ENCODE measurements at regions not wholly inside any gene's neighbourhood (a gene's known extent, or its start where the extent isn't known, plus 50 kb on each side); places are given as distances from the start of the nearest gene placed in this dataset.

DNA sequence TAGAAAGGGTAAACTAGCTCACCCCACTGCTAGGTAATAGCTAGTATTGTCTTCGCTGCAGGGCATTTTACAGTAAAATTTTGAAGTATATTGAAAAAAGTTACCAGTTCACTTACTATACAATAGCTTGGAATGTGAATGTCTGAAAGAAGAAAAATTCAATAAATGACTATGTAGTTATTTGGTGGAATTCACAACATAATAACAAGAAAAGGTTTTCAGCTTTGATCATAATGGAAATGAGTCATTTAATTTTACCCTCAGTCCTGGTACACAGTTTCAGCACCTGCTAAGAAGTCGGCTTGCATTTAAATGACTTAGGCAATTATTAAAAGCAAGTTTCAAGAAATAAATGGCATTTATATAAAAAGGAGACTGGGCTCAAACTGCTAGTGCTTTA, 90.4 kb downstream of the NUP35 start:
- DNase-seq (ENCODE audit: low read depth) = no peak

DNA sequence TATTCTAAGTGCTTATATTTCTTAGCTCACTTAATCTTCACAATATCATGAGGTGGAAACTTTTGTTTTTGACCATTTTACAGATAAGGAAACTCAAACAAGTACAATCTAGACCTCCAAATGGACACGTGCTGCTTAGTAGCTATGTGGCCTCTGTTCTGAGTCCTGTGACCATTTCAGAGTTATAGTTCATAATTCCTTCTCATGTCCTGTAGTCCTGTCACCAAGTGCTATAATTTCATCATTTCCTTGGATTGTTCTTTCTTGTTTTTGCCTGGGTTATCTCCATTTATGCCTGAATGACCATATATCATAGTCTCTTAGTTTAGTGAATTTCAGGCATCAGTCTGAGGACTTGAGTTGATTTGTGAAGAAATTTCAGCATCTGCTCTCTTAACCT, 91.7 kb downstream of the NUP35 start:
- no peak for DNase-seq (ENCODE audit: low read depth)

DNA sequence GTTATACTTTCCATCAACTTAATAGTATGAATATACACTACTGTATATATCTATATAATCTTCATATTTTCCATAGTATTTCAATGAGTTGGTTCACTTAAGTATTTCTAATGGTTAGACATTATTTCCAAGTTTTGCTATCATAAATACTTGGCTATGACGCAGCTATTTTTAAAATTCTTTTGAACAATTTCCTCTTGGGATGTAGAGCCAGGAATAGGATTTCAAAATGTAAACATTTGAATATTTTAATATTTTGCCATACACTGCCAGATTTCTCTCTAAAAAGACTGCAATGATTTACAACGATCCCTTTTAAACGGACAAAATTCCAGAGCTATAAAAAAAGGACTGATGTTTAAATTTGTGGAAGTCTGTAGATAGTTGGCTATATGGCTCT, 95.6 kb downstream of the NUP35 start:
- no peak for DNase-seq (ENCODE audit: low read depth)

DNA sequence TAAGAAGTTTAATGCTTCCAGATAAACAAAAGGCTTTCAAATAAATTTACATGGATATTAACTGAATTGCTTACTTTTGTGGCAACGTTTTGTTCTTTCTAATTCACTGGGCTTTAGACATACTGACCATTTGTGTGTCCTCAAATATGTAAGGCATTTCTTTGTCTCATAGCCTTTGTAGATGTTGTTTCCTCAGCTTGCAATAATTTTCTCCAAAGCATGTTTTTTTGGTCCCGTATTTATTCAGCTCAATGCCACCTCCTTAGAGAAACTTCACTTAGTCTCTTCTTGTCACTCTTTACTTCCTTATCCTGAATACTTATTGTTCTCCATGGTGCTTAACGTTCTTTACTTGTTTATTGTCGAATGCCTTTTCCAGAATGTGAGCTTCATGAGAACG, 98.5 kb downstream of the NUP35 start:
- no peak for DNase-seq (ENCODE audit: low read depth)

DNA sequence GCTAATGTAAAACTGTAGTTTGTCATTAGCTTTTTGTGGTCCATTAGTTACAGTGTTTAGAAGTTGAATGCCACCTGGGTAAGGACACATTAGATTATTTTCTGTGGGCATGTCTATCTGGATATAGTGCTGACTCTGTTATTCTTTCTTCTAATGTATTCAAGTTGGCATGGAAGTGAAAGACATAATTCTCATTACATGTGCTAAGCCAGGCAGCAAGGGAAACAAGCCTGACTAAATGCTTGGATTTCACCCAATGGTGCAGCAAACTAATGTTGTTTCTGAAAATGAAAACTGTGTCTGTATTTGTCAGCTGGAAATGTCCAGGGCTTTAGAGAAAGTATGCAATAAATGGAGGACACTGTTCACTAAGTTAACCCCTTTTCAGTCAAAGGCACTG, 100.7 kb downstream of the NUP35 start:
- no peak for DNase-seq (ENCODE audit: low read depth)

DNA sequence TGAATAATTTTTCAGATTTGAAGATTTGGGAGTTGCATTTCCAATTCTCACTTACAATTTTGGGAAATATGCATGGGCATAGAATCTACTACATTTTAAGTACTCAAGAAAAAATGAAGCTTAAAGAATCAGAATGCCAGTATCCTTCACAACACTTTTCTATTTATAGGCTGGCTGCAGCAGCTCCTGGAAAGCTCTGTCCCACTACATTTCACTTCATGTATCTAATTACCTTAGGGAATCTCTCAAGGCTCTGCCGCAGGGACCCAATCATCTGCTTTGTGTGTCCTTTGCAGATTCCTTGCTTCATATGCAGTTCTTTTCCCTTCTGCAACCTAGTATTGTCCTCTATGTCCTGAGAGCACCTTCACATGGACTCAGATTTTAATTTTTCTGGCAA, 102.9 kb downstream of the NUP35 start:
- no peak for DNase-seq (ENCODE audit: low read depth)

DNA sequence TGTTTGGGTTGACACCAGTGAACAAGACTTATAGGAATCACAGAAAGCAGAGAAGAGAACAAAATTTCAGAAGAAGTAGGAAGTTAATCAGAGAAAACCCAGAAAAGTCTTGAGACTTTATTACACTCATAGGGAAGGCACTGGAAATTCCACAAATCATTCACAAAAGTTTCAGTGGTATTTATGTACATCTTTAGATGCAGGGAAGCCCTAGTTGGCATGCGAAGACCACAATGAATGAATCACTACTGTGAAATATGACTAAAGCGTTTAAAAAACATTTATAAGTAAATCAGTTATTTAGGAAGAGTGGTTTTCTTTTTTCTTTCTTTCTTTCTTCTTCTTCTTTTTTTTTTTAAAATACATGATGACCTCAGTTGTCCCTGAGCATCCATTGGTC, 105.1 kb downstream of the NUP35 start:
- DNase-seq (ENCODE audit: low read depth) = peak; percentile 60

DNA sequence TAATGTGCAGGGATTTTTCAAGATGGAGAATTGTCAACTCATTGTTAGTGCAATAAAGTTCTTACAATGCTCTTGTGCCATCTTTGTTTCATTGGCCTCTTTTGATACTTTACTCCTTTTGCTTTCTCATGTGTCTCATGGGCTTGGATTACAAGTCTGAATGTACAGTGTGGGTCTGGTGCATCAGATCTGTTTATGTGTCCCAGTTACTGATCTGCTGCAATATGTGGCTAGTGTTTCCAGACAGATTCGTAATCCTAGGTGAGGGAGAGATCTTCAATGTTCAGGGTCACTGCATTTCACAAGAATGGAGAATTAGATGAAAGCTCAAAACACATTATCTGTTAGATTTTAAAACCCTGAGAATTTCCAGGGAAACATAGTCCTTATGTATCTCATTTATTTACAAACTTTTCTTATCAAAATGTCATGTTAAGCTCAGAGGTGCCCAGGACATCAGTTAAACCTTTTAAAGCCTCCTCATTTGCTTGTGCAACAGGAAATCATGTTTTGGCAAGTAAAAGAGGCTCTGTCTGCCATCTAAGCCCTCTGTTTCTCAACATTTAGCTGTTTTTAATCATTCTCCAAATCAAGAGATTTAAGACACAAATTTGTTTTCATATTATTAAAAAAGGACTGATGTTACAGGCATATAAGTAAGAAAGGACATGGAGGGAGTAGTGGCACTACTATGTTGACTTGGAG, 108.1 kb downstream of the NUP35 start:
- no peak for DNase-seq (ENCODE audit: low read depth)

DNA sequence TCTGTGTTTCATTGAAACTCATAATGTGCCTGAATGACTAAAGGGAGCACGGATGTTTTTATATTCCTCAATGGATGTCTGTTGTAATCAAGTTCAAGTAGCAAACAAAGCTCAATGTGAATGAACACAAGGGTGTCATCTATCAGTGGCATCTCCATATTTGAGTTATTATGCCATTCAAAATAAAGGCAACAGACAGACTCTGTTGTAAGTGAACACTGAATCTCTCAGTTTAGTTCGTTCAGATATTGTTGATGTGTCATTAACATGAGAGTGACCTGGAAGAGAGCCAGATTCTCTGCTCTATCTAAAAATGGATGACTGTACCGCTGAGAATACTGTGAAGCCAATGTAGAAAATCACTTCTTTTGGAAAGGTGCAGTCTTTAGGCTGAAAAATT, 118.7 kb downstream of the NUP35 start:
- peak; percentile 52 for DNase-seq (ENCODE audit: low read depth)

DNA sequence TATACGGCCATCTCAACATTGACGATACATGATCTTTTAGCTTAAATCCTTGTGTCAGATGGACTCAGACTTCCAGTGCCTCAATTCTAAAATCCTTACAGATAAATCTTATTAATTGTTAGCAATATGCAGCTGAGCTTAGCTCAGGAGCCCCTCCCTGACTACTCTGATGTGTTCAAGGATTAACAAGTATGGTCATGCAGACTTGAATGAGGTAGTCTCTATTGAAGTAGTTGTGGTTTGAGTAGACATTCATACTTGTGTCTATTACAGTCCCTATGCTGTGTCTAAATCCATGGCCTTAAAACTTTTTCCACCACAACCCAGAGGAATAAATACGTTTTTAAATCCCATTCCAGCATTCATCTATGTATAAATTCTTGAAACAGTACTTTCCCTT, 119.5 kb downstream of the NUP35 start:
- DNase-seq (ENCODE audit: low read depth) = no peak

DNA sequence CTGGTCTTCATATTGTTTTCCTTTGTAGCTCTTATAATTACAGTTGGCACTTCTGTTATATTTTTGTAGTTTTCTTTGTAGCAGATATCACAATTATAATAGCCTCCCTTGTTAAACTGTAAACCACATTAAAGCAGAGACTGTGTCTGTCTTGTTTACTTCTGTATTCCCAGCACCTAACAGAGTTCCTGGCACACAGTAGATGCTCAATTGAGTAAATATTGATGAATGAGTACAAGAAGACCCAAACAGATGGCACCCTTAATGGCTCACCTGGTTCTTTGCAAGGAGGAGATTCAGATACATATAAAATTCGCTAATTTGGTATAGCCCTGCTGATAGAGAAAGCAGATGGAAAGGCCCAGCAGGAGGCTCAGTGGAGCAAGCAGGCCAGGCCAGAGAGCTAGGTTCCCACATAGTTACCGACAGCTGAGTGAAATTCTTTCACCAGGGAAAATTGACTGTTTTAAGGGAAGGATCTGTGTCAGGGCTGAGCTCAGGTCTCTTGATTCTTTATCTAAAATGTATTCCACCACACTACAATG, 120.1 kb downstream of the NUP35 start:
- DNase-seq (ENCODE audit: low read depth) = no peak

DNA sequence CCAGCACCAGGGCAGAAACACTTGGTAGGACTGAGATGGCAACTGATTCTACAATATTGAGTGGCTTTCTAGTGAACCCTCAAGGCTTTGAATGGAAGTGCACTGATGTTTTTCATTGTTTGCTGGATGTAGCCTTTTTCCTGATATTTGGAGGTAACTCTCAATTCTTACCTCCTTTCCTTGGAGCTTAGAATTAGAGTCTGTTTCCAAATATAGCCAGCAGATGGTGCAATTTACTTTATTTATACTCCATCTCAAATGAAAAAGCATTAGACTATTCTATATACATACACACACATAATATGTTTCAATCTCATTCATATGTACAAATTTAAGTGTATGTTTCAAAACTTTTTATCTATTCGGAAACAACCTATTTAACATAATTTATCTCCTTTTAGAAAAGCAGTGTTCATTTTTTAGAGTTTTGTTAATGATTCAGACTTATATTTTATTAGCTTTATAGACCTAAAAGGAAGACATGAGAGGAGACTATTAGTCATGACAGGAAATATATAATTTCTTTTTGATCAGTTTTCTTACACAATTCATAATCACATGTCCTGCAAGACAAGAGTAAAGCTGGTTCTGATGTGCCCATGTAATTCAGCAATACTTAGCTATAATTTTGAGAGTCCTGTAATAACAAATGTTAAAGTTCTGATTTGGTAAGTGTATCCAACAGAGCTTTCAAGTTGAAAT, 124.8 kb downstream of the NUP35 start:
- DNase-seq (ENCODE audit: low read depth) = peak; percentile 42

DNA sequence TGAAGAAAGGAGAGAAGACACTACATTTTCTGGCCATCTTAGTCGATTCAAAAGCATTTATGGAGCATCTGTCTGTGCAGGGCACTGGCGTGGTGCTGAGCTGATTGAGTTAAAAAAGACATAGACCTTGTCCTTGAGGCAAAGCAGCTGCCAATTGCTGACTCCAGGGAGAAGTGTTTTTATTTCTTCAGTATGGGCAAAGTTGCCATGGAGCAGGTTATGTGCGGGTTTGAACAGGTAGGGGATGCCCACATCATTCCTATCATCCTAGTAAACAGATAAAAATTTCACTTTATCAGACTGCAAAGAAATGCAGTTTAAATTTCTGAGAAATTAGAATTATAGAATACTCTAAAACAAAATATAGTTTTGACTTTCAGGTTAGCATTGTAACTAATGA, 125.8 kb downstream of the NUP35 start:
- DNase-seq (ENCODE audit: low read depth) = no peak

DNA sequence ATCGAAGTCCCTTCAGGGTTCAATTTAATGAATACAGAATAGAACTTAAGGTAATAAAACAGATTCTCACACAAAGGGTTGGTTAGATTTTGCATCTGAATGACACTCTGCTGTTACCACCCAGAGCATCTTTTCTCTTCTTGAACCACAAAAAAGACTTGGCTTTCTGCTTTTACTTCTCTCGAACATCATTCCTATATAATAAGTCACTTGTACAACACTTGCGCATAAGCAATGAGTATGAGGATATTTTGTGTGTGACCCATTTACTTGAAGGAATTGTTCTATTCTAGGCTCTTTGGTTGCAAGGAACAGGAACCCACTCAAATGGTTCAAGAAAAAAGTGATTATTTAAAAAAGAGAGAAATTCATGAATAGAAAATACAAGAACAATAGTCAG, 126.2 kb downstream of the NUP35 start:
- DNase-seq (ENCODE audit: low read depth) = no peak

DNA sequence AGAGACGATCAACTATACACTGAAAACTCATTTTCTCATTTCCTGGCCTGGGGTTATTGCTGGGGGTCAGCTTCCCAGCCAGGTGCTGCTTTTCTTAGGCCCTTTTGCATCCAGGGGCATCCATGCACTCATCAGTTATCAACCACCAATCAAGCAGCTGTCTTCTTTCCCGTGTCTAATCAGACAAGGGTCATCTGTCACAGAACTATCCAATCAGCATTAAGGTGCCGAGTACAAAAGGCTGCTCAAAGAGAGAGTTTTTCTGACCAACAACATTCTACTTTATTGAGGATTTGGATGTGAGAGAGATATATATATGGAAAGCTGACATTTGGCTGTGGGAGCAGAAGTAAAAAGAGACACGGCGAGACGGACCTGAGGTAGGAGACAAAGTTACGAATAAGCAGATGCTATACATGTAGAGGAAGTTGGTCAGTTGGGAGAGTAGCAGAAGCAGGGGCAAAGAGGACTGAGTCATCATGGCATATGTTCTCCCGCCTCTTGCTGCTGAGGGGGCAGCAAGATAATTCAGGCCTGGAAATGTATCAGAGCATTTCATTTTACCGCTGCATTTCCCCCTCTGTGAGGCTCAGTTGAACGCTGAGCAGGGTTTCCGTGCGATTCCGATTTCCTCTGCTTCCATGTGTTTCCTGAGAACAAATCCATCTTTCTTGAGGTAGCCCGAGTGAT, 129.3 kb downstream of the NUP35 start:
- DNase-seq (ENCODE audit: low read depth) = no peak

DNA sequence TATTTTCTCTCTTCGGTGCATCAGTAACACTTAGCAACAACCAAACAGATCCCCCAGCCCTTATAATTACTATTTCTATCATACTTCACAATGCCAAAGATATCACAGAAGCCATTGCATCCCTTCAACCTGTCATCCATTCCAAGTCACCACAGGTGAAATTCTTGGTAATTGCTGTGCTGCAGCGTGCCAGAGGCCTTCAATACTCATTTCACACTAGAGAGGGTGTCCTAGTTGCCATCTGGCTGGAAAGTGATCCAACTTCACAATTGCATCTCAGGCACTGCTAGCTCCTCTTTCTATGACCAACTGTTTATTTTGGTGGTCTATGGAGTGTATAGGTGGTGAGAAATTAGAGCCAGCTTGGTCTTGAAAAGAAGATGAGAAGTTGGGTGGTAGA, 131.2 kb downstream of the NUP35 start:
- DNase-seq (ENCODE audit: low read depth) = no peak

DNA sequence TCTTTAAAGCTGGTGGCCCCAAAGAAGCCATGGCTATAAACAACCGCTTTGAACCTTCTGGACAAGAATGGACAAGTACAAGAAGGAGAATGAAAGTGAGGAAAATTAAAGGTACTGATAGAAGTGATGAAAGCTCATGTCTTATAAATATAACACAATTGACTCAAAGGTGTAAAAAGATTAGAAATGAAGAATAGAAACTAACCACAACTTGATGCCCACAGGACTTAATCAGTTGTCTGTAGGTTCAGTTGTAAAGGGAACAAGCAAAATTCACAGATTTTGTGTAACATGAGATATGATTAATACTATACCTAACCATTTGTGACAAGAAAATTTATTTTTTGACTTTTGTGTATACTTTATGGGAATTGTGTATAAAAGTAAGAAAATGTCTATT, 135.7 kb downstream of the NUP35 start:
- no peak for DNase-seq (ENCODE audit: low read depth)

DNA sequence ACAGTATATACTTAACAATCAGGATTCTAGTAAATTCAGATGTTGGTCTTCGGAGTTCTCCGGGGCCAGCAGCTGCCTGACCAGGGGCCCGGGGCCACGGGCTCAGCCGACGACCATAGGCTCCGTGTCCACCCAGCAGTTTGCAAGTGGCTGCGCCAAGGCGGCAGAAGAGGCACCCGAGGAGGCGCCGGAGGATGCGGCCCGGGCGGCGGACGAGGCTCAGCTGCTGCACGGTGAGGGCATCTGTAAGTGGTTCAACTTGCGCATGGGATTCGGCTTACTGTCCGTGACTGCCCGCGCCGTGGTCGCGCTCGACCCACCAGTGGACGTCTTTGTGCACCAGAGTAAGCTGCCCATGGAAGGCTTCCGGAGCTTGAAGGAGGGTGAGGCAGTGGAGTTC, 136.3 kb downstream of the NUP35 start:
- DNase-seq (ENCODE audit: low read depth) = no peak

DNA sequence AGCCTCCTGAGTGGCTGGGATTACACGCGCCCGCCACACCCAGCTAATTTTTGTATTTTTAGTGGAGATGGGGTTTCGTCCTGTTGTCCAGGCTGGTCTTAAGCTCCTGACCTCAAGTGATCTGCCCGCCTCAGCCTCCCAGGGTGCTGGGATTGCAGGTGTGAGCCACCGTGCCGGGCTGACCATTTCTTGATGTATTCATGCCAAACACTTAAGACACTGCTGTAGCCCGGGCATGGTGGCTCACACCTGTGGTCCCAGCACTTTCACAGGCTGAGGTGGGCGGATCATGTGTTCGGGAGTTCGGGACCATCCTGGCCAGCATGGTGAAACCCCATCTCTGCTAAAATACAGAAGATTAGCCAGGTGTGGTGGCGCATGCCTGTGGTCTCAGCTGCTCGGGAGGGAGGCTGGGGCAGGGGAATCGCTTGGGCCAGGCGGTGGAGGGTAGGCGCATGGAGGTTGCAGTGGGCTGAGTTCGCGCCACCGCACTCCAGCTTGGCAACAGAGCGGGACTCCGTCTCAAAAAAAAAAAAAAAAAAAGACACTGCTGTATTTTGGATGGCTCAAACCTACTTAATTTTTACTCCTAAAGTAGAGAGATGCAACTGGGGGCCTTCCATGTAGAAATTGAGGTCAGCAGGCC, 140.8 kb downstream of the NUP35 start:
- DNase-seq (ENCODE audit: low read depth) = no peak

DNA sequence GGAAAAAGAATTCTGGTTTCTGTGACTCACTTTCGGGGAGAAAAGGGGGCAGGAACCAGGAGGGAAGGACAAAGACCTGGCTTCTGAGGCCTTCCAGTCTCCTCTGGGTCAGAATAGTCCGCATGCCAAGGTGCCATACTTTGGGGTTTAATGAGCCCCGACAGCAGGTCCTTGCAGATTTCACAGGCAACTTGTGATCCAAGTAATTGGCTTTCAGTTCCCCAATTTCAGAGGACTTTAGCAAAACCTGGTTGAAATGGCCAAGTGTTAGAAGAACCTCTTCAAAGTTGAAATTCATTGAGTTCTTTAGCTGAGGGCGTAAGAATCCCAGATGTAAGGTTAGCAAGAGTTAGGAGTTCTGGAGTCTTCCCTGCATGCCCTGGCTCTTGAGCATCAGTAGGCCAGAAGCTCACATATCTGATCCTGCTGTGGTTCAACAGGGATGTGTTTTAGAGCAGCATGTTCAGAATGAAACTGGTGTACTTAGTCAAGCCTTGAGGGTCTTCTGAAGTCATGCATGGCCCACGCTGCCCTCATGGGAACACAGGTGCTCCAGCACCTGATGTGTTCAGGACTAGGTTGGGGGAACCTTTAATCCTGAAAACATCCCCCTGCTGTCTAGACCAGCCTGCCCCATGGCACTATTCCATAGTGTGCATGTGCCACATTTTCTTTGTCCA, 143.0 kb downstream of the NUP35 start:
- no peak for DNase-seq (ENCODE audit: low read depth)

DNA sequence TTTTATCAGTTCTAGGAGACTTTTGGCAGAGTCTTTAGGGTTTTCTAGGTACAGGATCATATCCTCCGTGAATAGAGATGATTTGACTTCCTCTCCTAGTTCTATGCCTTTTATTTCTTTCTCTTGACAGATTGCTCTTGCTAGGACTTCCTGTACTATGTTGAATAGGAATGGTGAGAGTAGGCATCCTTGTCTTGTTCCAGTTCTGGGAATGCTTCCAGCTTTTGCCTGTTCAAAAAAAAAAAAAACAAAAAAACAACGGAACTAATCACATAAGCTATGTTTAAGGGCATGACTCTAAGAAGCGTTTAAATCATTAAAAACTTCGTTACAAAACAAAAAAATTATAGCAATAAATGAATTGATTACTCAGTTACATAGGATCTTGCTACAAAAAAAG, 145.7 kb downstream of the NUP35 start:
- peak; percentile 53 for DNase-seq (ENCODE audit: low read depth)

DNA sequence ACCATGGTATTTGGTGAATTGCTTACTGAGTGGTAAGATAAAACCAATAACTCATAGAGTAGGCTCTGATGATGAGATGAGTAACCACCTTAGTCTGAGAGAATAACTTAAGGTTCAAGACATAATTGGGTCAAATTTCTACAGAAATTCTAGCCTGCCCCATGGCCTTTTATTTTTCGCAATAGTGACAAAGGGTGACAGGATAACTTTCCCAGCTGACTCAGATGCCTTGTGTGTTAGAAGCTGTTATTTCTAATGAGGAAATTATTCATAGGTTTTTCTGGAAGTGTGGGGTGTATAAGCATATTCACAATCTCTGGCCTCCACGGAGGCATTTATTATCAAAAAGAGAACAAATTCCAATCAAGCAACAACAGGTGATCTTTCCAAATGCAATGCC, 159.0 kb downstream of the NUP35 start:
- DNase-seq (ENCODE audit: low read depth) = peak; percentile 61

Data from M059J (cell line).